Kidney epithelial cell (primary cell): ENCODE measurements at regions not wholly inside any gene's neighbourhood (a gene's known extent, or its start where the extent isn't known, plus 50 kb on each side); places are given as distances from the start of the nearest gene placed in this dataset.

ENCODE experiments used
- DNase-seq: peaks from one replicate; pipeline ENCODE4 v3.0.0-alpha.2; 2010; ENCODE audit warnings: low read depth
- H3K27me3 ChIP-seq: 2 replicates; pipeline ENCODE4 v1.6.0; 2011; ENCODE audit warnings: low read length; ENCODE audit not compliant: control insufficient read depth, insufficient read depth
- H3K36me3 ChIP-seq: 2 replicates; pipeline ENCODE4 v1.5.1; 2011; ENCODE audit warnings: low read length; ENCODE audit not compliant: control insufficient read depth, insufficient read depth
- H3K4me3 ChIP-seq: 2 replicates; pipeline ENCODE4 v1.5.1; 2011; ENCODE audit warnings: low read depth, mild to moderate bottlenecking, control low read depth, low read length
- TF ChIP-seq, protein P1 (sequence below): IDR thresholded peaks from 2 replicates; pipeline ENCODE4 v1.5.1; 2011; ENCODE audit warnings: mild to moderate bottlenecking, moderate library complexity, low read length, control low read depth, inconsistent platforms; ENCODE audit not compliant: insufficient read depth, poor library complexity, severe bottlenecking

DNA sequence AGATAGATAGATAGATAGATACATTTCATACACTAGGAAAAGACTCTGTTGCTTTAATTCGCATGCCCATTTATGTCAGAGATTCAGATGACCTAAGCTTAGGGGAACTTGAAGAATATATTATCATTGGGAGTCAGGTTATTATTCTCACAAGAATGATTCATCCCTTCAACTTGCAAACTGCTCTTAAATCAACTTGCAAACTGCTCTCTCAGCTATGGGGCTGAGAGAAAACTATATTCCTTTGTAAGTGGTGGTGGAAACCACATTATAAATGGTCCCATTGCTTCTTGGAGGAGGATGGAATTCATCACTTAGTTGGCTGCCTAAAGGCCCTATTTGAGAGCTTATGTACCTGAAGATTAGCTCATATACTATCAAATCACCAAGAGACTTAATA lies 160.9 kb upstream of the STAC start:
- H3K36me3 ChIP-seq = no peaks in the 10 kb centered on the region
- no peak overlapping the region for H3K4me3 ChIP-seq
- peak; percentile 70 for DNase-seq
- H3K27me3 ChIP-seq = no peaks in the 10 kb centered on the region
- TF ChIP-seq, protein P1, sequence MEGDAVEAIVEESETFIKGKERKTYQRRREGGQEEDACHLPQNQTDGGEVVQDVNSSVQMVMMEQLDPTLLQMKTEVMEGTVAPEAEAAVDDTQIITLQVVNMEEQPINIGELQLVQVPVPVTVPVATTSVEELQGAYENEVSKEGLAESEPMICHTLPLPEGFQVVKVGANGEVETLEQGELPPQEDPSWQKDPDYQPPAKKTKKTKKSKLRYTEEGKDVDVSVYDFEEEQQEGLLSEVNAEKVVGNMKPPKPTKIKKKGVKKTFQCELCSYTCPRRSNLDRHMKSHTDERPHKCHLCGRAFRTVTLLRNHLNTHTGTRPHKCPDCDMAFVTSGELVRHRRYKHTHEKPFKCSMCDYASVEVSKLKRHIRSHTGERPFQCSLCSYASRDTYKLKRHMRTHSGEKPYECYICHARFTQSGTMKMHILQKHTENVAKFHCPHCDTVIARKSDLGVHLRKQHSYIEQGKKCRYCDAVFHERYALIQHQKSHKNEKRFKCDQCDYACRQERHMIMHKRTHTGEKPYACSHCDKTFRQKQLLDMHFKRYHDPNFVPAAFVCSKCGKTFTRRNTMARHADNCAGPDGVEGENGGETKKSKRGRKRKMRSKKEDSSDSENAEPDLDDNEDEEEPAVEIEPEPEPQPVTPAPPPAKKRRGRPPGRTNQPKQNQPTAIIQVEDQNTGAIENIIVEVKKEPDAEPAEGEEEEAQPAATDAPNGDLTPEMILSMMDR = no peak

DNA sequence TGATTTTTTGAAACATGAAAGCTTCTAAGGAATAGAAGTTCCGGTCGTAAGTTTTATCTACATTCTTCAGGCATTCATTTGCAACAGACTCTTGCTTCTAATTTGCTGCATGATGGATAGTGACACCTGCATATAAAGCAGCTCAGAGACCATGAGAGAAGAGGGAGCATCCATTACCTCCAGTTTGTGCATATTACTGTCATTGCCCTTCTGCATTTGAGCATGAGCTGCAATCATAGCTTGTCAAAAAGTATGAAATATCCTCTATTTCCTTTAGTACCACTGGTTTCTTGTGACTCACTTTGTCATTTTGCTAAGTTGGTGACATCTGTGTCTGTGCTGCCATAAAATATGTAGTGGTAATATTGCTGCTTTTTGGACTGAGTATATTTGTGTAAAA lies 160.1 kb upstream of the STAC start:
- TF ChIP-seq, protein P1 = no peak
- H3K4me3 ChIP-seq = no peak overlapping the region
- DNase-seq = no peak

DNA sequence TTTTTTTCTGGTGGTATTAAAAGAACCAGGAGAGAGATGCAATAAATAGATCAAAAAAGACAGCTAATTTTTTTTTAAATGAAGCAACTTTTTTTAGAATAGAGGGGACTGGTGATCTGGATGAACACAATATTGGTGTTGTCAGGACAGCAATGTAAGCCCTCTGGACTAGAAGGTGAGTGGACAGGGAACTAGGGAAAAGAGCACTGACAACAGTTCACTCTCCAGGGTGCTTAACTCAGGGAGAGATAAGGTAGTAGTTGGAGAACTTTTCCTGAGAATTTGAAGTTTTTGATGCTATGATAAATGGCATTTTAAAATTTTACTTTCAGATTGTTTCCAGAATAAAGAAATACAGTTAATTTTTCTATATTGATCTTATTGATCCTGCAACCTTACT lies 158.3 kb upstream of the STAC start:
- no peaks in the 10 kb centered on the region for H3K36me3 ChIP-seq
- H3K4me3 ChIP-seq = no peak overlapping the region
- TF ChIP-seq, protein P1 = no peak
- no peak for DNase-seq
- H3K27me3 ChIP-seq = no peaks in the 10 kb centered on the region

More for the DNA sequence above, 160.1 kb upstream of the STAC start:
- no peaks in the 10 kb centered on the region for H3K36me3 ChIP-seq
- no peaks in the 10 kb centered on the region for H3K27me3 ChIP-seq

DNA sequence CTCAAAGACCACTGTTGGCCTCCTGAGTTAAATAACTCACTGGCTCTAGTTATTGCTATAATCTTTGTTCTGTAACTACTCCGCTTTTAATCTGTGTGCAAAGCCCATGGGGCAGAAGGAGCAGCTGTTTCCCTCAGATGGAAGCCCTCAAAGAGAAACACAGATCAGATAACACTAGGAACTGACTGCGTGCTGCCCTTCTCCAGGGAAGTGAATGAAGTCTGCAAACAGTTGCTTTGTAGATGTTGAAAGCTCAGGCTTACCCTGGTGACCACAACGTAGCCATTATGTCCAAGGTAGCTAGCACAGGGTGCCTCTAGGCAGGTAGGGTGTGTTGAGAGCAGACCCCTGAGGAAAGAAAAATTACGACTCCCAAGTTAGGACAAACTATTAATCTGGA lies 152.3 kb upstream of the STAC start:
- no peaks in the 10 kb centered on the region for H3K27me3 ChIP-seq
- DNase-seq = no peak
- TF ChIP-seq, protein P1 = no peak
- no peaks in the 10 kb centered on the region for H3K36me3 ChIP-seq
- H3K4me3 ChIP-seq = no peak overlapping the region

DNA sequence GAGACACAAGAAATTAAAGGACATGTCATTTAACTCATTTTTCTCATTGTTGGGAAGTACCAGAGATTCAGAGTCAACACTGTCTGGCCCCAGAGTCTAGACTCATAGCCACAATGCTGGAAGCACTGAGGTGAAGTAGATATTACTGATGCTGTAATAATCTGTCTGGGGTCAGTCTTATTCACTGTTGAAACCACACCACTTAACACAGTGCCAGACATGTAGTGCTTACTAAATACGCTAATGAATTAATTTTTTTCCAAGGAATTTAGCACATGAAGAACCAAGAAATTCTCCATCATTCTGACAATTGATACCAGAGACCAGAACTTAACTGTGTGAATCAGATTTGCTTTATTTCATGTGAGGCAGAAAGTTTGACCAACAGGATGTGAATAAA lies 150.8 kb upstream of the STAC start:
- TF ChIP-seq, protein P1 = no peak
- DNase-seq = no peak
- no peaks in the 10 kb centered on the region for H3K36me3 ChIP-seq
- no peak overlapping the region for H3K4me3 ChIP-seq
- no peaks in the 10 kb centered on the region for H3K27me3 ChIP-seq

GRCh38 chr3:36232797-36233489 lies 147.4 kb upstream of the STAC start:
- TF ChIP-seq, protein P1 = no peak
- Histone ChIP-seq H3K27me3 (no peaks in the 10 kb centered on the region), H3K36me3 (no peaks in the 10 kb centered on the region), H3K4me3 (no peak overlapping the region)
- no peak for DNase-seq
